Activated naive CD4-positive, alpha-beta T cell treated with anti-CD3 and anti-CD28 coated beads, Interleukin-2, amount 10 ng/mL, durations not matched to agents 7 days and 5 days (primary cell): ENCODE measurements at regions not wholly inside any gene's neighbourhood (a gene's known extent, or its start where the extent isn't known, plus 50 kb on each side); places are given as distances from the start of the nearest gene placed in this dataset.

ENCODE experiments used
- CTCF ChIA-PET: fragments of 350-600 bp; sonication (Branson Sonifier 250); formaldehyde crosslinking; loops from one replicate; lab custom pipeline; 2021; ENCODE audit warnings: antibody characterized with exemption; lab: Charles Lee
- DNase-seq: peaks from one replicate; pipeline ENCODE4 v3.0.0-alpha.2; 2020
- H3K27ac Mint-ChIP-seq: one replicate; pipeline ENCODE4 v1.8.0; 2021; ENCODE audit warnings: mild to moderate bottlenecking, moderate library complexity, mixed read lengths
- H3K27me3 Mint-ChIP-seq: one replicate; pipeline ENCODE4 v1.8.0; 2021; ENCODE audit warnings: mild to moderate bottlenecking, mixed read lengths
- H3K36me3 Mint-ChIP-seq: one replicate; pipeline ENCODE4 v1.8.0; 2021; ENCODE audit warnings: mixed read lengths
- H3K4me1 Mint-ChIP-seq: one replicate; pipeline ENCODE4 v1.8.0; 2021; ENCODE audit warnings: mixed read lengths
- H3K4me3 Mint-ChIP-seq: one replicate; pipeline ENCODE4 v1.8.0; 2021; ENCODE audit warnings: mild to moderate bottlenecking, moderate library complexity, mixed read lengths
- H3K9me3 Mint-ChIP-seq: one replicate; pipeline ENCODE4 v1.8.0; 2021; ENCODE audit warnings: mixed read lengths

DNA sequence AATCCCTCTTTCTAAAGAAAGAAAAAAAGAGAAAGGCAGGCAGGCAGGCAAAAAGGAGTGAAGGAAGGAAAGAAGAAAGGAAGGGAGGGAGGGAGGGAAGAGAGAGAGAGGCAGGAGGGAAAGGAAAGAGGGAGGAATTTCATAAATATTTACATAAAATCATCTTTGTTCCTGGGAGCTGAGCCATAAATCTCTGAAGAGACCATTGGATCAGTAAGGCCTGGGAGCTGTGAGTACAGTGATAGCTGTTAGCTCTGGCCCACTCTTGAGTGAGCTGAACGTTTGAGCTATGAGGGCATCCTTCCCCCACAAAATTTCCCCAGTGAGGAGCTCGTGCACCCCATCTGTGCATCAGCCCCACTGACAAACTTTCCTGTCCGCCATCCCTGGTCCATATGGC is 224.0 kb downstream of the SOD2 start:
- Mint-ChIP-seq H3K4me1 (no peaks in the 10 kb centered on the region), H3K27ac (no peak overlapping the region), H3K36me3 (no peaks in the 10 kb centered on the region), H3K27me3 (peaks cover 7% of the 10 kb centered on the region), H3K4me3 (no peak overlapping the region), H3K9me3 (peaks cover 2% of the 10 kb centered on the region)
- CTCF ChIA-PET, result no interaction called here
- DNase-seq, result no peak

DNA sequence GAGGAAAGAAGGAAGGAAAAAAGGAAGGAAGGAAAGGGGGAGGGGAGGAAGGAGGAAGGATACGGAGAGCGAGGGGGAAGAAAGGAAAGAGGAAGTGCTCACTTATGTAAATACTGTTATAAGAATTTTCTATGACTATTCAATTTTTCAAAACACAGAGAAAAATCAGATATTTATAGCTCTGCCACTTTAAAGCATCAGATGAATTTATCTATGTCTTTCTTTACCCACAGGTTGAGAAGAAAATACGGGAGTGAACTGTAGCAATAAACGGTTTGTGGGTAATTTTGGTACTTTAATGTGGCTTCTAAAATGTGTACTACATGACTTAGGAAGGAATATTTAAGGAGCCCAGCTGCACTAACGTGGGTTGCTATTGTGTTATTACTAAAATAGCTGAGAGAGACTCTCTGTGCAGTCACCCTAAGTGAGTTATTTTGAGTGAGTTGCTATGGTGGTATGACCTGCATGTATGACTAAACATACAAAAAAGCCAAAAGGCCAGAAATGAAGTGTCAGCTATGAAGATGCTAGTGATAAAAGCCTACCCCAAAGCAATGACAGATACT is 225.5 kb downstream of the SOD2 start:
- H3K4me3 Mint-ChIP-seq, result no peak overlapping the region
- CTCF ChIA-PET, result interaction anchor here (0.6 kb wide), 1 partner anchor 792 kb away, joined by 3 read pairs; no protein-coding TSS in a partner anchor
- DNase-seq, result no peak
- H3K27me3 Mint-ChIP-seq, result peaks cover 7% of the 10 kb centered on the region
- peaks cover 2% of the 10 kb centered on the region for H3K9me3 Mint-ChIP-seq
- H3K27ac Mint-ChIP-seq, result no peak overlapping the region
- no peaks in the 10 kb centered on the region for H3K4me1 Mint-ChIP-seq
- H3K36me3 Mint-ChIP-seq, result no peaks in the 10 kb centered on the region

DNA sequence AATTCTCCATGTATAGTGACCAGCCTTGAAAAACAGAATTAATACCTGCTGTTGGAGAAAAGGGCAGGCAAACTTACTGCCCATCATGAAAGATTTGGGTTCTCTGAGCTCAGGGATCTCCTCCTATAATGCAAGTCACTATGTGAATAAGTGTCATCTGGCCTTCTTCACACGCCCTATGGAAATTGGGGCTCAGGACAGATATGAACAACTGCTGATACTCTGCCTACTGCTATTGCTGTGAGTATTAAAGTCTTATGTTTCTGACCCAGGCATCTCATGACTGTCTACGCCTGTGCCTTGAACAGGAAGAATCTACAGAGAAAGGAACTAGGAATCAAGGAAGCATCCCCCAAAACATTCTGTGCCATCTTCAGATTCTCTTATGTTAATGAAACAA is 226.1 kb downstream of the SOD2 start:
- no peaks in the 10 kb centered on the region for H3K4me1 Mint-ChIP-seq
- H3K9me3 Mint-ChIP-seq, result peaks cover 2% of the 10 kb centered on the region
- CTCF ChIA-PET, result no interaction called here
- no peak overlapping the region for H3K4me3 Mint-ChIP-seq
- no peak for DNase-seq
- no peak overlapping the region for H3K27ac Mint-ChIP-seq
- peaks cover 7% of the 10 kb centered on the region for H3K27me3 Mint-ChIP-seq
- no peaks in the 10 kb centered on the region for H3K36me3 Mint-ChIP-seq

DNA sequence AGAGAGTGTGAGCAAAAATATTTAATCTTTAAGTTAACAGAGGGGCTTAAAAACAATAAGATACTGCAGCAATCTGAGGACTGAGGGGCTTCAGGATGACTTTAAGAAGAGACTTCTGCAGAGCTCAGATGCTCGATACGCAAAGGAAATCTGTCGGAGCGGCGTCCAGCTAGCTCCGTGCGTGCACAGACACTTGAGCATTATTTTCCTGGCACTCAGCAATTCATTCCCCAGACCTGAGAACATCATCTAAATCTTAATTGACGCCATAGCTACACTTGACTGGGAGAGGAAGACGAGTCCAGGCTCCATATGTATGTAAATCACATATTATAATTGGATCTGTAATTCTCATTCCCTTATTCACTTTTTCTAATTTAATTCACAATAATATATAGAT is 228.2 kb downstream of the SOD2 start:
- CTCF ChIA-PET, result interaction anchor here (0.7 to 2.6 kb wide), 2 partner anchors 211 to 1695 kb away, joined by 3 to 10 read pairs; no protein-coding TSS in a partner anchor
- Mint-ChIP-seq H3K36me3 (no peaks in the 10 kb centered on the region), H3K4me1 (no peaks in the 10 kb centered on the region), H3K9me3 (no peaks in the 10 kb centered on the region), H3K4me3 (no peak overlapping the region), H3K27ac (no peak overlapping the region), H3K27me3 (peaks cover 16% of the 10 kb centered on the region)
- DNase-seq, result no peak

DNA sequence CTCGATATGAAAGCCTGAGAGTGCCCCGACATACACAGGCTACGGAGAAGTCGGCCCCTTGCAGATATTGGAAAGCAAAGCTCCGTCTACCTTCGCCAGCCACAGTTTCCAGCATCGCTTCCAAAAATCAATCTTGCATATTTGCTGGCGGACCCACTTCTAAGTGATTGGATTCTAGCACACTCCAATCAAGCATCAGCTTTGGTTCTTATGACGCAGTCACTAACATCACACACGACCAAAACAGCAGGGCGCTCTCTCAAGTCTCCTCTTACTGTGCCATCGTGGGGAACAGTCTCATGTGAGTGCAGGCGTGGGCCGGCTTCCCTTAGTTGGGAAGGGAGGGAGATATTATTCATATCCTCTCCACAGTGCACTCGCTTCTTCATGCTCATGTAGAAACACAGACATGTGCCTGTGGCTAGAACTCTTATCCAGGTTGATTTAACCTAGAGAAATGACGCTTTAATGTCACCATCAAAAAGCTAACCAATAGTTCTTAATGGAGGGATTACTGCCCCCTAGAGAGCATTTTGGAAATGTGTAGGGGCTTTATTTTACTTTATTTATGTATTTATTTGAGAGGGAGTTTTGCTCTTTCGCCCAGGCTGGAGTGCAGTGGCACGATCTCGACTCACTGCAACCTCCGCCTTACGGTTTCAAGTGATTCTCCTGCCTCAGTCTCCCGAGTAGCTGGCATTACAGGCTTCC is 229.8 kb downstream of the SOD2 start:
- H3K9me3 Mint-ChIP-seq, result no peaks in the 10 kb centered on the region
- no peak for DNase-seq
- no peaks in the 10 kb centered on the region for H3K4me1 Mint-ChIP-seq
- no peak overlapping the region for H3K4me3 Mint-ChIP-seq
- no peak overlapping the region for H3K27ac Mint-ChIP-seq
- peaks cover 16% of the 10 kb centered on the region for H3K27me3 Mint-ChIP-seq
- CTCF ChIA-PET, result interaction anchor here (1.0 to 2.6 kb wide), 4 partner anchors 26 to 293 kb away, joined by 3 to 10 read pairs (median 4); no protein-coding TSS in a partner anchor
- no peaks in the 10 kb centered on the region for H3K36me3 Mint-ChIP-seq

DNA sequence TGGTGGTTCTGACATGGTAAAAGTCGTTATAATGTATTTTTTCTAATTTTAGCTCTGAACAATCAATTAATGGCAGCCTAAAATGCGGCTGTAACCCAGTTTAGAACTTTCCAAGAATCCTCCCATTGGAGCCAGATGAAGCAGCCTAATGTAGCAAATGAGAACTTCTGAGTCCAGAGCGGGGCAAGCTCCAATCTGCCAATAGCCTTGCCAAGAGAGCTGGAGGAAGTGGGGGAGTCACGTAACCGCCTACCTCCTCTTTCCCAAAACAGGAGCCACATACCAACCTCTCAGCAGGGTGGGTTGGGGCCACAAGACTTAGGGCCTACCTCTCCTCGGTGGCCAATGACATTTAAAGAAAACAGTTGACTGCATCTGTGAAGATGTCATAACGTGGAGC is 230.6 kb downstream of the SOD2 start:
- Mint-ChIP-seq H3K27me3 (peaks cover 16% of the 10 kb centered on the region), H3K4me1 (no peaks in the 10 kb centered on the region), H3K4me3 (no peak overlapping the region), H3K27ac (no peak overlapping the region), H3K9me3 (no peaks in the 10 kb centered on the region), H3K36me3 (no peaks in the 10 kb centered on the region)
- CTCF ChIA-PET, result interaction anchor here (1.0 to 1.1 kb wide), 2 partner anchors 27 to 211 kb away, joined by 3 to 4 read pairs; no protein-coding TSS in a partner anchor
- no peak for DNase-seq

DNA sequence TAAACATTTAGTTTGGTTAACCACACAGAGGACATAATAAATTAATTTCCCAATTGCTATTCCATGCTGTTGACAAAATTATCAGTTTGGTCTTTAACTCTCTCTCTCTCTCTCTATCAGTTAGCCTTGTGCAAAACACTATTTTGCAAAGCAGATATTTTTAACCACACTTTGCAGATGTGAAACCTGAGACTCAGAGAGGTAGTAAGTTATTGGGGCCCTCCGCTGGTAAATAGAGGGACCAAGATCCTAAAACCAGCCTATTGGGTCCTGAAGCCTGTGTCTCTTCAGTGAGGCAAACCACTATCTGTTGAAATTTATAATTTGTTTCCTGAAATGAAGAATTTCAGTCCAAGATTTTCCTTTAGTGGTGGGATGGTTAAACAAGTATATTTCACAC is 231.0 kb downstream of the SOD2 start:
- Mint-ChIP-seq H3K27me3 (peaks cover 16% of the 10 kb centered on the region), H3K4me1 (no peaks in the 10 kb centered on the region), H3K4me3 (no peak overlapping the region), H3K9me3 (no peaks in the 10 kb centered on the region), H3K27ac (no peak overlapping the region), H3K36me3 (no peaks in the 10 kb centered on the region)
- DNase-seq, result no peak
- CTCF ChIA-PET, result interaction anchor here (1.0 to 1.1 kb wide), 2 partner anchors 27 to 211 kb away, joined by 3 to 4 read pairs; no protein-coding TSS in a partner anchor

DNA sequence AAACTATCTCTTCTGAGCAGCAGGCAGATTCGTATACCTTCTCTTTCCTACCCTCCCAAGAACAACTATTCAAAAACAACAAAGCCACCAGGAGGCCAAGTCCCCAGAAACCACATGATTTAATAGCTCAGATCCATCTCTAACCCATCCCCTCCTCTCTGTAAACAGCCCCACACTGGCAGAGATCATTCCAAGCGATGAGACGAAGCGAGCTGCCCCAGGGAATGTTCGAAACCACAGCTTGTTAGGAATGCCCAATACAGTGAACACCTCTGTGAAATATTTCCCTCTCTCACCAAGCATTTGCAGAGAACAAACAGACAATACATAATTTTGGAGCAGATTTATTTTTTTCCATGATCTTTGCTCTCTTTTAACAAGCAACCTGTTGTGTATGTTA is 231.8 kb downstream of the SOD2 start:
- Mint-ChIP-seq H3K27me3 (peaks cover 10% of the 10 kb centered on the region), H3K36me3 (no peaks in the 10 kb centered on the region), H3K9me3 (no peaks in the 10 kb centered on the region), H3K27ac (no peak overlapping the region), H3K4me1 (no peaks in the 10 kb centered on the region), H3K4me3 (no peak overlapping the region)
- CTCF ChIA-PET, result no interaction called here
- no peak for DNase-seq

DNA sequence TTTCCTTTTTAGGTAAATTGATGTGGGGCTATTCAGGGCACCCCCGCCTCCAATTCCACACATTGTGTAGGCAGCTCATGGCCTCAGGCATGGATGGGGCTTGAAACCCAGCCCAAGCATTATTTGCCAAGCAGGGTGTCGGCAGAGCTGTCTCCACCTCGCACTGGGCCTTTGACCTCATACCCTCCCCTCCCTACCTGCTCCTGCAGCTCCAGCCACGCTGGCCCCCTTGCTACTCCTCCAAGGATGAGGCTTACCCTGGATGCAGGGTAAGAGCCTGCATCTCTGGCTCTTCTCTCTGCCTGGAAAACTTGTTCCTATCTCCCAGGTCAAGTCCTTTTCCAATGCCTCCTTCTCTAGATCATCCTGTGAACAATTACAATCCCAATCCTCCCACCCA is 232.6 kb downstream of the SOD2 start:
- CTCF ChIA-PET, result no interaction called here
- Mint-ChIP-seq H3K27ac (no peak overlapping the region), H3K36me3 (no peaks in the 10 kb centered on the region), H3K27me3 (peaks cover 8% of the 10 kb centered on the region), H3K9me3 (no peaks in the 10 kb centered on the region), H3K4me3 (no peak overlapping the region), H3K4me1 (no peaks in the 10 kb centered on the region)
- DNase-seq, result no peak

DNA sequence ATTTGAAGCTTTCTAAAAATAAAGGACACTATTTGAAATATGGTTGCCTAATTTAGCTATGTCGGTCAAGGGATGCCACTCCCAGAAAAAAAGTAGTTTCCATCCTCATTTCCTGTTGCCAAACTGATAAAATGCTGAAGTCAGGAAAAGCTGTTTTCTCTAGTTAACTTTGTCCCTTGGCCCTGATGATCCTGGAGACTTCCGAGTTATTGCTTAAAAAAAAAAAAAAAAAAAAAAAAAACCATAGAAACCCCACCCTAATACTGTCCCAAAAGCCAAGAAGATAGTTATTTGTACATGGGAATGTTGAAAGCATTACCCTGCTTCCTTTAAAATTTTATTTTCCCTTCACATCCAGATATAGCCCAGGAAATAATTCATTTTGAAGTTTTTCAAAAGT is 236.7 kb downstream of the SOD2 start:
- H3K36me3 Mint-ChIP-seq, result no peaks in the 10 kb centered on the region
- no peak overlapping the region for H3K27ac Mint-ChIP-seq
- peaks cover 12% of the 10 kb centered on the region for H3K27me3 Mint-ChIP-seq
- no peaks in the 10 kb centered on the region for H3K4me1 Mint-ChIP-seq
- no peaks in the 10 kb centered on the region for H3K9me3 Mint-ChIP-seq
- H3K4me3 Mint-ChIP-seq, result no peak overlapping the region
- CTCF ChIA-PET, result no interaction called here
- DNase-seq, result no peak

DNA sequence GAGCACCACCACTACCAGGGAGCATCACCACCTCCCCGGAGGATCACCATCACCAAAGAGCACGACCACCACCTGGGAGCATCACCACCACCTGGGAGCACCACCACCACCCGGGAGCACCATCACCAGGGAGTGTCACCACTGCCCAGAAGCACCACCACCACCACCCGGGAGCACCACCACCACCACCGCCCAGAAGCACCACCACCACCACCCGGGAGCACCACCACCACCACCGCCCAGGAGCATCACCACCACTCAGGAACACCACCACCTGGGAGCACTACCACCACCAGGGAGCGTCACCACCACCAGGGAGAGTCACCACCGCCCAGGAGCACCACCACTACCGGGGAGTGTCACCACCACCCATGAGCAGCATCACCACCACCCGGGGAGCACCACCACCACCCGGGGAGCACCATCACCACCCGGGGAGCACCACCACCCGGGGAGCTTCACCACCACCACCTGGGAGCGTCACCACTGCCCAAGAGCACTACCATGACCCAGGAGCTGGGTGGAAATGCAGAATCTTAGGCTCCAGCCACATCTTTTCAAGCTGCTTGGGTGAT is 237.3 kb downstream of the SOD2 start:
- H3K4me1 Mint-ChIP-seq, result no peaks in the 10 kb centered on the region
- peaks cover 12% of the 10 kb centered on the region for H3K27me3 Mint-ChIP-seq
- no peak overlapping the region for H3K4me3 Mint-ChIP-seq
- no peaks in the 10 kb centered on the region for H3K9me3 Mint-ChIP-seq
- DNase-seq, result no peak
- H3K36me3 Mint-ChIP-seq, result no peaks in the 10 kb centered on the region
- no peak overlapping the region for H3K27ac Mint-ChIP-seq
- CTCF ChIA-PET, result no interaction called here

DNA sequence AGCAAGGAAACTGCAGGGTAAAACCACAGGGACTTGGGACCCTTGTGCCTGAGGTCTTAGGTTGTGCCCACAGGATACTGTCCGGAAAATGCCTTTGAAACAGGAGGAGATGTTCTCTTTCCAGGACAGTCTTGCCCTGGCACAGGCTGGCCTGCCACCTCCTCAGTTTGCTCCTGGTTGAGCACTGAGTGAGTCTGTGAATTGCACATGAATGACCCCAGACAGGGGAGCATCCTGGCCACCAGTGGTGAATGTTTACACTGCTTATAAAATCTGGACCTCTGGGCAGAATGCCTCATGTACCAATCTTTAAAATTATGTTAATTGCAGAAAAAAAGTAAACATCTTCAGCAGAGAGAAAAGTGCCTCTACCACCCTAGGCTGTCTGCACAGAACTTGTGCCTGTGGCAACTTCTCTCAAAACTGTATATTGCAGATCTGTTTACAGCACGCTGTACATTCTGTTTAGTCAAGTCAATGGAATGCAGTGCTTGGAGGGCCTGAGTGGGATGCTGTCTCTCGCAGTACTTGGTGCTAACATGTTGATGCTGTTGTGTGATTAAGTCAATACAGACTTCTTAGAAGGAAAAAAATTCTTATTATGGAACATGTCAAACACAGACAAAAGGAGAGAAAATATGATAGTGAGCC is 242.1 kb downstream of the SOD2 start:
- CTCF ChIA-PET, result no interaction called here

DNA sequence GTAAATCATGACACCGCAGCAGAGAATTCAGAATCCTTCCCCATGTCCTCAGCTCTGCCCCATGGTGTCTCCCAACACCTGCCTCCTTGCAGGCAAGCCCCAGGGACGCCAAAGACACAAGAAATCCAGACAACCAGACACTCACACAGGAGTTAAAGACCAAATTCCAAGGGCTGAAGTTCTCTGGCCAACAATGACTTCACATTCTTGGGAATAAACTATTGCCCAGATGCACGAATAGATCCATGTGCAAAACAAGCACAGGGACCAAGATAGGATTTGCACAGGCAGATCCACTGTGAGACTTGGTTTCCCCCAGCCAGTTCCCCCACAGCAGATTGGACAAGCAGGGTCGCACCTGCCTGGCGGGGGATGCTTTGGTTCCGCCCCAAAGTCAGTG is 246.7 kb downstream of the SOD2 start:
- H3K27ac Mint-ChIP-seq, result no peak overlapping the region
- no peaks in the 10 kb centered on the region for H3K9me3 Mint-ChIP-seq
- no peak overlapping the region for H3K4me3 Mint-ChIP-seq
- no peaks in the 10 kb centered on the region for H3K4me1 Mint-ChIP-seq
- no peaks in the 10 kb centered on the region for H3K36me3 Mint-ChIP-seq
- DNase-seq, result no peak
- CTCF ChIA-PET, result interaction anchor here (0.6 kb wide), 1 partner anchor 200 kb away, joined by 4 read pairs; no protein-coding TSS in a partner anchor
- H3K27me3 Mint-ChIP-seq, result no peaks in the 10 kb centered on the region

More for the DNA sequence above, 242.1 kb downstream of the SOD2 start:
- H3K27me3 Mint-ChIP-seq, result peaks cover 4% of the 10 kb centered on the region
- no peaks in the 10 kb centered on the region for H3K36me3 Mint-ChIP-seq
- no peak overlapping the region for H3K27ac Mint-ChIP-seq
- no peaks in the 10 kb centered on the region for H3K9me3 Mint-ChIP-seq
- H3K4me1 Mint-ChIP-seq, result no peaks in the 10 kb centered on the region
- no peak overlapping the region for H3K4me3 Mint-ChIP-seq
- no peak for DNase-seq

DNA sequence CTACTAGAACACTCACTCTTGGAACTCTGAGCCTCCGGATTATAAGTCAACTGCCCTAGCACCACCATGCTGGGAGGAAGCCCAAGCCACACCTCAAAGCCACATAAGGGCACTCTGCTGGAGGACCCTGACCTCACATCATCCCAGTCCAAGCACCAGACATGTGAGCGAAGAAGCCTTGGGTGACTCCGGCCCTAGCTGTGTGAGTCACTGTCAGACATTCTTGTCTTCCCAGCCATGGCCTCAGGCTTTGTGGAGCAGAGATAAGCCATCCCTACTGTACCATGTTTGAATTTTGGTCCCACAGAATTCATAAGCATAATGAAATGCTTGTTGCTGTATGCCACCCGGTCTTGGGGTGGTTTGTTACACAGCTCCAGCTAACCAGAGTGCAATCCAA is 247.7 kb downstream of the SOD2 start:
- H3K36me3 Mint-ChIP-seq, result no peaks in the 10 kb centered on the region
- no peaks in the 10 kb centered on the region for H3K27me3 Mint-ChIP-seq
- H3K9me3 Mint-ChIP-seq, result no peaks in the 10 kb centered on the region
- CTCF ChIA-PET, result no interaction called here
- H3K27ac Mint-ChIP-seq, result no peak overlapping the region
- H3K4me1 Mint-ChIP-seq, result no peaks in the 10 kb centered on the region
- DNase-seq, result no peak
- H3K4me3 Mint-ChIP-seq, result no peak overlapping the region
